ENCODE measurements at regions not wholly inside any gene's neighbourhood (a gene's known extent, or its start where the extent isn't known, plus 50 kb on each side); places are given as distances from the start of the nearest gene placed in this dataset.

GRCh38 chr3:46123646-46124045 is 84.5 kb downstream of the CCR1 start:
- TF ChIP-seq CTCF (IDR thresholded peaks at IDR 0.05; ENCODE audit: poor library complexity, severe bottlenecking) (no peak), RAD21 (conservative IDR thresholded peaks at IDR 0.05) (no peak), REST (IDR thresholded peaks at IDR 0.05; ENCODE audit: borderline replicate concordance) (no peak), MXI1 (conservative IDR thresholded peaks at IDR 0.05; ENCODE audit: poor library complexity, severe bottlenecking) (no peak), POLR2AphosphoS5 (IDR thresholded peaks at IDR 0.05) (no peak), SMC3 (conservative IDR thresholded peaks at IDR 0.05; ENCODE audit: poor library complexity) (no peak)
